ENCODE measurements at regions not wholly inside any gene's neighbourhood (a gene's known extent, or its start where the extent isn't known, plus 50 kb on each side); places are given as distances from the start of the nearest gene placed in this dataset.

GRCh38 chr20:58023781-58024180 is 204.7 kb downstream of the ANKRD60 start:
- TF ChIP-seq POLR2AphosphoS5 (IDR thresholded peaks at IDR 0.05; ENCODE audit: low read depth, low read length) (no peak), REST (IDR thresholded peaks at IDR 0.05; ENCODE audit: insufficient read depth in 1 of 2, low read depth in 2 of 2, low read length in 2 of 2) (no peak), TAF1 (IDR thresholded peaks at IDR 0.05; ENCODE audit: borderline replicate concordance, insufficient read depth, low read length) (no peak), FOXP2 (optimal IDR thresholded peaks at IDR 0.05; ENCODE audit: borderline replicate concordance, extremely low read depth, extremely low read length, insufficient read depth) (no peak)
